BJ (cell line): ENCODE measurements at regions not wholly inside any gene's neighbourhood (a gene's known extent, or its start where the extent isn't known, plus 50 kb on each side); places are given as distances from the start of the nearest gene placed in this dataset.

ENCODE experiments used
- CTCF ChIA-PET: fragments of 350-600 bp; formaldehyde crosslinking; extraction: SDS; loops from one replicate; lab custom pipeline; 2021; ENCODE audit warnings: antibody characterized with exemption, inconsistent platforms; lab: Yijun Ruan, JAX
- POLR2A ChIA-PET: fragments of 300-600 bp; sonication (Branson Sonifier 250); formaldehyde crosslinking; extraction: SDS; loops from one replicate; lab custom pipeline; 2021; ENCODE audit warnings: antibody characterized with exemption; lab: Charles Lee
- DNase-seq: peaks from one replicate; pipeline ENCODE4 v3.0.0-alpha.2; 2011; ENCODE audit warnings: low read depth
- H3K27me3 ChIP-seq: 2 replicates; pipeline ENCODE4 v1.6.0; 2011; ENCODE audit warnings: low read length; ENCODE audit not compliant: control insufficient read depth, insufficient read depth
- H3K36me3 ChIP-seq: 2 replicates; pipeline ENCODE4 v1.5.1; 2011; ENCODE audit warnings: low read length; ENCODE audit not compliant: control insufficient read depth, insufficient read depth
- H3K4me3 ChIP-seq: 2 replicates; pipeline ENCODE4 v1.5.1; 2011; ENCODE audit warnings: low read depth, mild to moderate bottlenecking, control low read depth, low read length
- TF ChIP-seq, protein P1 (sequence below): IDR thresholded peaks from 2 replicates; pipeline ENCODE4 v1.5.1; 2011; ENCODE audit warnings: low read depth, mild to moderate bottlenecking, control low read depth, inconsistent platforms, low read length, moderate library complexity; ENCODE audit not compliant: insufficient read depth

DNA sequence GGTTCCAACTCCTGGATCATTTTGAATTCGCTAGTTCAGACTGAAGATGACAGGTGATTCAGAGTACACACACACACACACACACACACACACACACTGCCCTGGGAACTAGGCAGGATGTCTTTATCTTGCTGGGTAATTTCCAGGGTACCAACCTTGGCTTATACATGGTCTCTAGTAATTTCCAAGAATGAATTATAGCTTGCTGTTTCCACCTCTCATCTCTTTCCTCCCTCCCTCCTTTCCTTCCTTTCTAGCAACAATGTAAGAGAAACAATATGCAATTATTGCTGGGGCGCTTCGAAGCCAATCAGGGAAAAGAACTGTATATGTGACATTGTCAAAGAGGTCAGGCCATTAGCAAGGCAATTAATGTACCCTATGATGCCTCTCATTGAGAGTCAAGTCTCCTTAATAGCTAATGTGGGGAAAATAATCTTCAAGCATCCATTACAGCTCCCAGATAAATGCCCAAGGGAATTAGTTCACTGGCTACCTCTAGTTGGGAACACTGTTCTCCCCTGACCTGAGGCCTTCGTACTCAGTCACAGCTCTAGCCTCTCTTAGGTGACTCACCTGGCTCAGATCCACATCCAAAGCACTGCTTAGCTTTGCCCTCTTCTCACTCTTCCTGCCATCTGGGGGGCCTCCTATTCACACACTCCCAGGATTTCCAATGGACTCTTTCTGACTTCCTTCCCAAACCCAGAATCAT is 311.5 kb downstream of the PPP1R2C start:
- ChIA-PET CTCF (no interaction called here), POLR2A (no interaction called here)
- Histone ChIP-seq H3K4me3 (no peak overlapping the region), H3K36me3 (no peaks in the 10 kb centered on the region), H3K27me3 (no peaks in the 10 kb centered on the region)
- DNase-seq = no peak
- TF ChIP-seq, protein P1, sequence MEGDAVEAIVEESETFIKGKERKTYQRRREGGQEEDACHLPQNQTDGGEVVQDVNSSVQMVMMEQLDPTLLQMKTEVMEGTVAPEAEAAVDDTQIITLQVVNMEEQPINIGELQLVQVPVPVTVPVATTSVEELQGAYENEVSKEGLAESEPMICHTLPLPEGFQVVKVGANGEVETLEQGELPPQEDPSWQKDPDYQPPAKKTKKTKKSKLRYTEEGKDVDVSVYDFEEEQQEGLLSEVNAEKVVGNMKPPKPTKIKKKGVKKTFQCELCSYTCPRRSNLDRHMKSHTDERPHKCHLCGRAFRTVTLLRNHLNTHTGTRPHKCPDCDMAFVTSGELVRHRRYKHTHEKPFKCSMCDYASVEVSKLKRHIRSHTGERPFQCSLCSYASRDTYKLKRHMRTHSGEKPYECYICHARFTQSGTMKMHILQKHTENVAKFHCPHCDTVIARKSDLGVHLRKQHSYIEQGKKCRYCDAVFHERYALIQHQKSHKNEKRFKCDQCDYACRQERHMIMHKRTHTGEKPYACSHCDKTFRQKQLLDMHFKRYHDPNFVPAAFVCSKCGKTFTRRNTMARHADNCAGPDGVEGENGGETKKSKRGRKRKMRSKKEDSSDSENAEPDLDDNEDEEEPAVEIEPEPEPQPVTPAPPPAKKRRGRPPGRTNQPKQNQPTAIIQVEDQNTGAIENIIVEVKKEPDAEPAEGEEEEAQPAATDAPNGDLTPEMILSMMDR = no peak

DNA sequence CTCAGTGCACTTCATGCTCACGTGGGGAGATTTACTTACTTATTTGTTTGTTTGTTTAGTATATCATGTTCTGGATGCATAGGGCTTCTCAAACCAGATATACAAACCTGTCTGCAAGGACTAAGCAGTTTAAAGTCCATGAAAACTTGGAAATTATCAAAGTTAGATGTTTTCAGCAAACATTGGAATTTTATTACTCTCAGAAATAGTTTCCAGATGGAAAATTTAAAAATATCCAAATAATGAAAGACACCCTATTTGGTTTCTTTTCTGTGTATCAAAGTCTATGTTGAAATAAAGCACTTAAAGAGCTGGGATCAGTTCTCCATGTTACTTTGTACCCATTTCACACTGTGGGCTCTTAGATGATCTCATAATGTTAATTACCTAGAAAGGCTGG is 312.1 kb downstream of the PPP1R2C start:
- TF ChIP-seq, protein P1 = no peak
- Histone ChIP-seq H3K36me3 (no peaks in the 10 kb centered on the region), H3K27me3 (no peaks in the 10 kb centered on the region), H3K4me3 (no peak overlapping the region)
- no peak for DNase-seq
- ChIA-PET POLR2A (interaction anchor here (0.6 kb wide), 1 partner anchor 31 kb away, joined by 7 read pairs; no protein-coding TSS in a partner anchor), CTCF (no interaction called here)

DNA sequence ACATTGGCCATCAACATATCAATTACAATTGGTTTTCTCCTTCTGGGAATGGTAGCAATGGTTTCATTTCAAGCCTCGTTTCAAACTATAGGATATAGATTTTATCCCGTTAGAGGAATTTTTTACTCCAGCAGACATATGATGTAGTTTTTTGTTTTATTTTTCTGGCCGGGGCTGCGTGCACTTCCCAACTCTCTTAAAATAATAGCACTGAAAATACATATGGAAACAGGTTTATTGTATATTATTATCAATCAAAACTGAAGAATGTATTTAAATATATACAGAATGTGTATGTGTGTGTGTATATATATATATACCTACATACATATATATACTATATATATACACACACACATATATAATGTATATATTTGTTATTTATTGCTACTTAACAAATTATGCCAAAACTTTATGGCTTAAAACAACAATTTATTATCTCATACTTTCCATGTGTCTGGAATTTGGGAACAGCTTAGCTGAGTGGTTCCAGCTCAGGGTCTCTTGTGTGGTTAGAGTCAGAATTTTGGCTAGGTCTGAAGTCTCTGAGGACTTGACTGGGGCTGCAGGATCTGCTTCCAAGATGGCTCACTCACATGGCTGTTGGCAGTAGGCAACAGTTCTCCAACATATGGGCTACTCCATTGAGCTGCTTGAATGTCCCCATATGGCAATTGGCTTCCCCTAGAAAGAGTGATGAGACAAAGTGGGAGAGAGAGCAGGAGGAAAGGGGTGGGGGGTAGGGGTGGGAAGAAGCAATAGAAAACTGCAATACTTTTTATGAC is 314.1 kb downstream of the PPP1R2C start:
- no peaks in the 10 kb centered on the region for H3K27me3 ChIP-seq
- ChIA-PET POLR2A (no interaction called here), CTCF (no interaction called here)
- TF ChIP-seq, protein P1 = no peak
- no peak overlapping the region for H3K4me3 ChIP-seq
- no peaks in the 10 kb centered on the region for H3K36me3 ChIP-seq
- DNase-seq = no peak

- H3K4me3 ChIP-seq = no peak overlapping the region
- ChIA-PET CTCF (no interaction called here), POLR2A (no interaction called here)
- H3K27me3 ChIP-seq = no peaks in the 10 kb centered on the region
- TF ChIP-seq, protein P1 = no peak
- DNase-seq = no peak
- no peaks in the 10 kb centered on the region for H3K36me3 ChIP-seq
These were observed 315.0 kb downstream of the PPP1R2C start for GRCh38 chrX:42462917-42463316.

DNA sequence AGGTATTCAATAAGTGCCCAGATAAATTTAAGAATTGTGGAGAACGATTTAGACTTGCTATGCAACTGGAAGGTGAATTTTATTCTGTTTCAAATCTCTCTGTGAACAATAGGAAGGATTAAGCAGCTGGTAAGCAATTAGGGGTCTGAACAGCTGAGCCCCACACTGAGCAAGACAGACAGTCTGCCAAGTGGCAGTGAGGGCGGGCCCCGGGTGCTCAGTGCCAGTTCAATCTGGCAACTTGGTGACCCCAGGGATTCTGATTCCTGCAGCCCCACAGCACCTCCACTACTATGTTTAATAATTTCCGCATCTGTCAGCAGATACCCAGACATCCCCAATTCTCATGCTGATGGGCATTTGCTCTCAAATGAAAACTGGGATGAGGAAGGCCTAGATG is 317.3 kb downstream of the PPP1R2C start:
- Histone ChIP-seq H3K36me3 (no peaks in the 10 kb centered on the region), H3K27me3 (no peaks in the 10 kb centered on the region), H3K4me3 (no peak overlapping the region)
- ChIA-PET POLR2A (no interaction called here), CTCF (no interaction called here)
- TF ChIP-seq, protein P1 = no peak
- DNase-seq = no peak
